Spleen (tissue), 11 donors: ENCODE measurements at regions not wholly inside any gene's neighbourhood (a gene's known extent, or its start where the extent isn't known, plus 50 kb on each side); places are given as distances from the start of the nearest gene placed in this dataset.

Experiments
- DNase-seq: peaks from one replicate; pipeline ENCODE4 v3.0.0-alpha.2; 2020
- H3K27ac ChIP-seq, 8 donors: fragments of 200-600 bp; sonication (generic) in 7 of 8; 1 replicate in 4 of 8; 2 replicates in 4 of 8; pipeline versions ENCODE4 v1.5.0 to v1.8.0; 2016 to 2021; ENCODE audit warnings: inconsistent platforms in 4 of 8, mild to moderate bottlenecking in 4 of 8, moderate library complexity in 1 of 8
- H3K27me3 ChIP-seq, 7 donors: fragments of 200-600 bp; sonication (generic) in 6 of 7; replicated peaks in 1 of 7; 1 replicate in 4 of 7; 2 replicates in 3 of 7; pipeline versions ENCODE4 v1.5.0 to v1.8.0; 2016 to 2021; ENCODE audit warnings: inconsistent platforms in 3 of 7, mild to moderate bottlenecking in 1 of 7
- H3K36me3 ChIP-seq, 6 donors: fragments of 200-600 bp; sonication (generic) in 5 of 6; 1 replicate in 4 of 6; 2 replicates in 2 of 6; pipeline versions ENCODE4 v1.5.0 to v1.8.0; 2016 to 2021; ENCODE audit warnings: inconsistent platforms in 2 of 6
- H3K4me1 ChIP-seq, 6 donors: fragments of 200-600 bp; sonication (generic) in 5 of 6; 1 replicate in 3 of 6; 2 replicates in 3 of 6; pipeline versions ENCODE4 v1.5.0 to v1.8.0; 2016 to 2021; ENCODE audit warnings: inconsistent platforms in 3 of 6
- H3K4me3 ChIP-seq, 8 donors: fragments of 200-600 bp; sonication (generic) in 7 of 8; 1 replicate in 4 of 8; 2 replicates in 4 of 8; pipeline versions ENCODE4 v1.5.0 to v1.8.0; 2016 to 2021; ENCODE audit warnings: inconsistent platforms in 4 of 8, mild to moderate bottlenecking in 4 of 8, moderate library complexity in 2 of 8
- H3K9me3 ChIP-seq, 8 donors: fragments of 200-600 bp; sonication (generic) in 7 of 8; 1 replicate in 4 of 8; 2 replicates in 4 of 8; pipeline versions ENCODE4 v1.5.0 to v1.8.0; 2016 to 2021; ENCODE audit warnings: inconsistent platforms in 4 of 8
- CTCF ChIP-seq, 11 experiments: fragments of 200-600 bp in 7 of 11; fragments of 450-650 bp in 4 of 11; sonication (generic) in 4 of 11; IDR thresholded peaks in 8 of 11; conservative IDR thresholded peaks in 3 of 11; 1 replicate in 7 of 11; 2 replicates in 4 of 11; pipeline versions ENCODE4 v1.4.0 to v1.8.0; 2016 to 2021; ENCODE audit warnings: antibody characterized with exemption in 11 of 11, inconsistent platforms in 4 of 11, mild to moderate bottlenecking in 1 of 11
- POLR2A ChIP-seq, 3 donors: fragments of 450-650 bp; IDR thresholded peaks; one replicate each; pipeline ENCODE4 v1.5.1; 2017; ENCODE audit warnings: antibody characterized with exemption in 3 of 3, mild to moderate bottlenecking in 1 of 3
- POLR2AphosphoS5 ChIP-seq, 3 donors: sonication (generic); formaldehyde crosslinking; IDR thresholded peaks; one replicate each; pipeline ENCODE4 v1.5.1; 2017; ENCODE audit warnings: antibody characterized with exemption in 3 of 3
- WGBS, 5 donors: extraction: QIAGEN DNeasy Blood & Tissue Kit in 3 of 5; methylation state at CpG; one replicate each; pipeline versions ENCODE4 v1.1.5 to v1.1.7; 2013 to 2018; 5-methylcytosine and 5-hydroxymethylcytosine counted together
- intact Hi-C: fragments of 100-400 bp; cut with DNase I; formaldehyde crosslinking; loops from one replicate; pipeline ENCODE4 v1.15.0; 2023; ENCODE audit warnings: low total_unique reads
- donor health status: healthy with polysubstance abuse.
- donor health status: DM: no; HTN: no; CAD: no; lungs with moderate emphysema.
- donor health status: DM: no; HTN: no; CAD: no.
- donor health status: Bipolar disorder and iron deficiency.
- donor health status: healthy.
- donor health status: DM: no; HTN: no; CAD: no.
- donor health status: DM: yes; HTN: yes; CAD: no.

GRCh38 chr10:29158066-29158465, 130.8 kb upstream of the LYZL1 start:
- DNase-seq = no peak
- Histone ChIP-seq H3K9me3 (no peaks in the 10 kb centered on the region), H3K27ac (no peak overlapping the region), H3K36me3 (no peaks in the 10 kb centered on the region), H3K27me3 (no peaks in the 10 kb centered on the region), H3K4me1 (no peaks in the 10 kb centered on the region), H3K4me3 (no peak overlapping the region)
- WGBS, 5 donors = 85 to 93% (median 91%) methylated on average over 4 of the region's 4 CpGs
- intact Hi-C loops = no loop called here
- TF ChIP-seq POLR2A (IDR thresholded peaks at IDR 0.05) (no peak), POLR2AphosphoS5 (IDR thresholded peaks at IDR 0.05) (no peak), CTCF (IDR thresholded peaks at IDR 0.05 in 8 of 11, conservative IDR thresholded peaks at IDR 0.05 in 3 of 11) (no peak)

GRCh38 chr10:29160150-29160617, 128.7 kb upstream of the LYZL1 start:
- H3K27ac ChIP-seq = no peak overlapping the region

GRCh38 chr10:29163746-29164145, 125.1 kb upstream of the LYZL1 start:
- H3K27ac ChIP-seq = no peak overlapping the region
- no peaks in the 10 kb centered on the region for H3K4me1 ChIP-seq
- TF ChIP-seq POLR2AphosphoS5 (IDR thresholded peaks at IDR 0.05) (no peak), CTCF (IDR thresholded peaks at IDR 0.05 in 8 of 11, conservative IDR thresholded peaks at IDR 0.05 in 3 of 11) (no peak), POLR2A (IDR thresholded peaks at IDR 0.05) (no peak)
- 46 to 71% (median 57%) methylated on average over 2 of the region's 2 CpGs for WGBS, 5 donors
- no peaks in the 10 kb centered on the region for H3K36me3 ChIP-seq
- DNase-seq = no peak
- intact Hi-C loops = no loop called here
- H3K9me3 ChIP-seq = peaks cover 0 to 46% (median 20%) of the 10 kb centered on the region in 8 donors
- H3K4me3 ChIP-seq = no peak overlapping the region
- no peaks in the 10 kb centered on the region for H3K27me3 ChIP-seq

More at GRCh38 chr10:29160150-29160617, 128.7 kb upstream of the LYZL1 start:
- intact Hi-C loops = no loop called here
- Histone ChIP-seq H3K36me3 (no peaks in the 10 kb centered on the region), H3K9me3 (peaks cover 0 to 12% (median 2%) of the 10 kb centered on the region in 8 donors), H3K4me1 (no peaks in the 10 kb centered on the region), H3K27me3 (no peaks in the 10 kb centered on the region), H3K4me3 (no peak overlapping the region)
- no peak for TF ChIP-seq CTCF (IDR thresholded peaks at IDR 0.05 in 8 of 11, conservative IDR thresholded peaks at IDR 0.05 in 3 of 11)
- TF ChIP-seq POLR2A (IDR thresholded peaks at IDR 0.05) = no peak
- TF ChIP-seq POLR2AphosphoS5 (IDR thresholded peaks at IDR 0.05) = no peak
- no peak for DNase-seq
- 78 to 91% (median 87%) methylated on average over 7 of the region's 7 CpGs for WGBS, 5 donors

GRCh38 chr10:29166713-29167112, 122.2 kb upstream of the LYZL1 start:
- Histone ChIP-seq H3K27ac (no peak overlapping the region), H3K4me3 (no peak overlapping the region), H3K4me1 (no peaks in the 10 kb centered on the region), H3K27me3 (no peaks in the 10 kb centered on the region), H3K9me3 (peaks cover 0 to 75% (median 42%) of the 10 kb centered on the region in 8 donors), H3K36me3 (no peaks in the 10 kb centered on the region)
- DNase-seq = no peak
- 80 to 86% (median 84%) methylated on average over 4 of the region's 4 CpGs for WGBS, 5 donors
- intact Hi-C loops = no loop called here
- TF ChIP-seq POLR2A (IDR thresholded peaks at IDR 0.05) (no peak), POLR2AphosphoS5 (IDR thresholded peaks at IDR 0.05) (no peak), CTCF (IDR thresholded peaks at IDR 0.05 in 8 of 11, conservative IDR thresholded peaks at IDR 0.05 in 3 of 11) (no peak)
